NCI-H1436 (cell line): ENCODE measurements at regions not wholly inside any gene's neighbourhood (a gene's known extent, or its start where the extent isn't known, plus 50 kb on each side); places are given as distances from the start of the nearest gene placed in this dataset.
"Not testable (repeated sequence)": the region's sequence is repeated elsewhere in the genome, so short reads cannot be mapped to it uniquely, and the experiment has no call there.

Experiments used
- DNase-seq: peaks from one replicate; lab custom pipeline; 2025; lab: John Stamatoyannopoulos, UW

DNA sequence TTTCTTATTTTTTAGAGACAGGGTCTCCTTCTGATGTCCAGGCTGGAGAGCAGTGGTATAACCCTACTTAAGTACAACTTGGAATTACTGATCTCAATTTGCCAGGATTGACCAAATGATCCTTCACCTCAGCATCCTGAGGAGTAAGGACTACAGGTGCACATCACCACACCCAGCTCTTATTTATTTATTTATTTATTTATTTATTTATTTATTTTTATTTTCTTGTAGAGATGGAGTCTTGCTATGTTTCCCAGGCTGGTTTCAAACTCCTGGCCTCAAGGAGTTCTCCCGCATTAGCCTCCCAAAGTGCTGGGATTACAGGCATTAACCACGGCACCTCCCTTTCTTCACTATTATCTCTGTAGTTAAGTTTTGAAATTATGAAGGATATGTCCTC lies 117.5 kb upstream of the NEGR1 start:
- DNase-seq = no peak

DNA sequence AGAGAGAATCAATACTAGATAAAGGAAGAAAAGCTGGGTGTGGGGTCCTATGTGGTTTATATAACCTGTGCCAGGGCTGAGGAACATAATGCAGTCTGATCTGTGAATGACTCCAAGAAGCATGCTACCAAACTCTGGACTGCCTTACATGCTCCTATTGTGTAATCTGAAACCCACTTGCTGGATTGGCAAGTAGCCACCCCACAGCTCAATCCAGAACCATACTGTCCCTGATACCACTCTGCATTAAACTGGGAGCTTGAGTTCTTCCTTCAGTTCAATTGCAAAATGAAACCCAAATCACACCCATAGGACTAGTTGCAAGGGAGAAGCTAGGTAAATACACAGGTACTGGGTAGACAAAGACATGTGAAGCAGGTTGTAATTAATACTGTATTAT lies 115.4 kb upstream of the NEGR1 start:
- peak; percentile 2 for DNase-seq

DNA sequence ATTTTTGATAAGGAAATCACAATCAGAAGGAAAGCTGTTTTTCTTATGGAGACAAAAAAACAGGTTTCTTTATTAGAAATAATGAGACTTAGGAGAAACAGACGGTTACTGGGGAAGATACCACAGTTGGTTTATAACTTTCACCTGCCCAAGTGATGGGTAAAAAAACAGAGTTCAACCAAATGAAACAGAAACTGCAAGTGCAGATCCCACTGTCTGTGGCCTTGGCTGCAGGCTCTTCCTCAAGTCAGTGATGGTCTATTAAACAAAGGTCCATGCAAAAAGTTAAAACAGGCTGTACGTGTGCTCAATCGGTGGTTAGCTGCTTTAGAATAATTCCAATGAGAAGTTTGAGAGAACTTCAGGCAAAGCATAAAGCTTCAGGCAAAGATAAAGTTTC lies 112.1 kb upstream of the NEGR1 start:
- DNase-seq = no peak

DNA sequence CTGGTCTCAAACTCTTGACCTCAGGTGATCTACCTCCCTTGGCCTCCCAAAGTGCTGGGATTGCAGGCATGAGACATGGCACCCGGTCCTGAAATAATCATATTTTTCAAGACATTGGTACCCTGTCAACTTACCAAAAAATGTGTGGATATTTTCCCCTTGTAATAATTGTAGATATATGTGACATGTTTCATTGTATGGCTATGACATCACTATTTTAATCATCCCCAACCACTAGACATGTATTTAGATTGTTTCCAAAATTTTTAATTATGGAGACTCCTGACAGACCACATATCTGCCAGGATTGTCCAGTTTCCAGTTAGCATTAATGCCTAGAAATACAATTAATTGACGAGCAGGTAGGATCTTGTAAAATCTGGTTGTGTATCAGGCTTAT lies 96.7 kb upstream of the NEGR1 start:
- no peak for DNase-seq

GRCh38 chr1:72375226-72375625 lies 92.9 kb upstream of the NEGR1 start:
- DNase-seq = no peak

GRCh38 chr1:72371259-72372035 lies 89.1 kb upstream of the NEGR1 start:
- no peak for DNase-seq

DNA sequence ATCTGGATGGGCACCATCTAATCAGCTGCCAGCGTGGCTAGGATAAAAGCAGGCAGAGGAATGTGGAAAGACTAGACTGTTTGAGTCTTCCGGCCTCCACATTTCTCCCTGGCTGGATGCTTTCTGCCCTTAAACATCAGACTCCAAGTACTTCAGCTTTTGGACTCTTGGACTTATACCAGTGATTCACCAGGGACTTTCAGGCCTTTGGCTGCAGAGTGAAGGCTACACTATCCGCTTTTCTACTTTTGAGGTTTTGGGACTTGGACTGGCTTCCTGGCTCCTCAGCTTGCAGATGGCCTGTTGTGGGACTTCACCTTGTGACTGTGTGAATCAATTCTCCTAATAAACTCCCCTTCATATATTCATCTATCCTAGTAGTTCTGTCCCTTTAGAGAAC lies 88.5 kb upstream of the NEGR1 start:
- not testable (repeated sequence) for DNase-seq

- no peak for DNase-seq
These were observed 86.9 kb upstream of the NEGR1 start for GRCh38 chr1:72369069-72369757.

DNA sequence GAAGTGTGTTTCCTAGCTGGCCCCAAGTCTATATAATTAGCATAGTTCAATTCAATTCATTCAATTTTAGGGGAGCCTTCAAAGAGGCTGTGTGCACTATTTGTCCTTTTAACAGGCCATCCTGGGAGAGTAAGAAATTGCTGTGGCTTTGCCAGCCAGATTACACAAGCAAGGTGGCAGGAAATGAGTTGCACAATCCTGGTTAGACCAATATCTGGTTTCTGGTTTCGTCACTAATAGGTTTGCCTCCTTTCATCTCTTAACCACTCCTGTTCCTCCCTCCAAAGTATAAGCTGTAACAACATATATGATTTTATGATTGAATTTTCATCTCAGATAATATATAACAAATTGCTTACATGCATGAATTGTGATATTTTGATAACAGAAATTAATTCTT lies 84.1 kb upstream of the NEGR1 start:
- DNase-seq = peak; percentile 13

DNA sequence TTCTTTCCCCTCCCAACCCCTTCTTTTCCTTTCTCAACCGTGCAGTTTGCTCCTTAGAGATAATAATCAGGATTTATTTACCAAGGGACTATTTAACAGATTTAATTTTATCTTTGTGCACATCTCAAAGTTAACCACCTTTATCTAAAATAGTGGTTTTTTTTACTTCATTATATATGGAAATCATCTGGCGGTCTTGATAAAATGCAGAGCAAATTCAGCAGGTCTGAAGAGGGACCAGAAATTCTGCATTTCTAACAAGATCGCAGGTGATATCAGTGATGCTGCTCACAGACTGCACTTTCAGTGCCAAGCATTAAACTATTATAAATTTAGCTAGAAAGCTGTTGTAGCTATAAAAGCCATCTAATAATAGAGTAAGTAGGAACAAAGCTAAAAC lies 83.4 kb upstream of the NEGR1 start:
- DNase-seq = no peak

- no peak for DNase-seq
These were observed 80.2 kb upstream of the NEGR1 start for GRCh38 chr1:72362538-72362937.

DNA sequence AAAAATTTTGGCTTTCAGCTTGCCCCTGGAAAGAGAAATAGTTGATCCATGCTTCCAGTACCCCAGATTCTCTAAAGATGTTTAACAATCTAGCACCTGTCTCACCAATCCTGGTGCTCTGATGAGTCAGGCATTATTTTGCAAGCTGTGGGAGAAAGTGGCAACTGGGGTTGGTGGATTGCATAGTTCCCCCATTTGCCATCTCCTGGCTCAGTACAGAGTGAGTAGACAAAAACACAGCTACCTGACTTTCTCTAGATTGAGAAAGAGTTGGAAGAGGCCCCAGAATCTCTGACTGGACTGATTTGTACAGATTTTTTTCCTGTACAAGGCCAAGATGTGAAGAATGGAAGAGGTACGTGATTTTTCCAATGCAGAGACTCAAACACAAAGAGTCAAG lies 75.1 kb upstream of the NEGR1 start:
- DNase-seq = no peak

- no peak for DNase-seq
These were observed 73.6 kb upstream of the NEGR1 start for GRCh38 chr1:72355899-72356298.

- DNase-seq = no peak
These were observed 59.3 kb upstream of the NEGR1 start for GRCh38 chr1:72341661-72342060.

- no peak for DNase-seq
These were observed 54.4 kb upstream of the NEGR1 start for GRCh38 chr1:72336776-72337175.
